H1 (cell line): ENCODE measurements at regions not wholly inside any gene's neighbourhood (a gene's known extent, or its start where the extent isn't known, plus 50 kb on each side); places are given as distances from the start of the nearest gene placed in this dataset.
A peak's percentile ranks its signal among the peaks of the same experiment; 100 is the strongest.

Experiments
- CTCF ChIA-PET: fragments of 300-600 bp; sonication (Branson Sonifier 250); formaldehyde crosslinking; loops from one replicate; lab custom pipeline; 2021; ENCODE audit not compliant: partially characterized antibody; lab: Charles Lee
- POLR2A ChIA-PET: fragments of 300-600 bp; sonication (Branson Sonifier 250); formaldehyde crosslinking; loops from one replicate; lab custom pipeline; 2021; ENCODE audit warnings: inconsistent platforms; ENCODE audit not compliant: partially characterized antibody; lab: Charles Lee
- DNase-seq, 2 experiments: peaks; one replicate each; pipeline versions ENCODE4 v3.0.0 to v3.0.0-alpha.2; 2010 to 2022; ENCODE audit warnings: low spot score in 2 of 2, low read depth in 1 of 2, mixed read lengths in 1 of 2
- FAIRE-seq: peaks from 2 replicates; lab custom pipeline; 2011; peaks lifted over from hg19 to GRCh38; lab: Jason Lieb, UNC
- H2AFZ ChIP-seq: 2 replicates; pipeline ENCODE4 v1.8.1; 2012; ENCODE audit warnings: low read length, inconsistent platforms
- H2AK5ac ChIP-seq: 2 replicates; pipeline ENCODE4 v1.6.1; 2013; ENCODE audit warnings: low read depth, low read length
- H2BK120ac ChIP-seq: replicated peaks from 2 replicates; pipeline ENCODE3; 2013; ENCODE audit warnings: low read depth, low read length, inconsistent platforms
- H2BK12ac ChIP-seq: 2 replicates; pipeline ENCODE4 v1.6.1; 2013; ENCODE audit warnings: low read depth, low read length
- H2BK15ac ChIP-seq: 2 replicates; pipeline ENCODE4 v1.6.1; 2013; ENCODE audit warnings: low read length
- H2BK20ac ChIP-seq: 2 replicates; pipeline ENCODE4 v1.6.1; 2013; ENCODE audit warnings: low read length
- H2BK5ac ChIP-seq: 2 replicates; pipeline ENCODE4 v1.6.1; 2013; ENCODE audit warnings: low read depth, low read length
- H3K14ac ChIP-seq: 2 replicates; pipeline ENCODE4 v1.6.1; 2013; ENCODE audit warnings: inconsistent platforms; ENCODE audit not compliant: insufficient read length
- H3K18ac ChIP-seq: 2 replicates; pipeline ENCODE4 v1.6.1; 2013; ENCODE audit warnings: low read length; ENCODE audit errors: extremely low read depth
- H3K23ac ChIP-seq: 2 replicates; pipeline ENCODE4 v1.6.1; 2013; ENCODE audit warnings: inconsistent platforms; ENCODE audit not compliant: insufficient read length
- H3K23me2 ChIP-seq: 2 replicates; pipeline ENCODE4 v1.6.1; 2013; ENCODE audit warnings: low read depth, low read length
- H3K27ac ChIP-seq: 2 replicates; pipeline ENCODE4 v1.6.1; 2011; ENCODE audit warnings: low read depth, low read length, inconsistent platforms
- H3K27me3 ChIP-seq, 4 experiments: replicated peaks in 1 of 4; 1 replicate in 1 of 4; 2 replicates in 3 of 4; pipeline versions ENCODE4 v1.6.1 to v1.8.1; 2011 to 2013; ENCODE audit warnings: low read length in 3 of 4, mild to moderate bottlenecking in 3 of 4, inconsistent platforms in 2 of 4, mixed read lengths in 2 of 4, moderate library complexity in 1 of 4; ENCODE audit not compliant: control insufficient read depth in 3 of 4, insufficient read depth in 3 of 4; ENCODE audit errors: extremely low read depth in 1 of 4
- H3K36me3 ChIP-seq, 4 experiments: 2 replicates each; pipeline versions ENCODE4 v1.6.1 to v1.8.1; 2011 to 2013; ENCODE audit warnings: mild to moderate bottlenecking in 4 of 4, low read length in 3 of 4, moderate library complexity in 2 of 4, control low read depth in 1 of 4, inconsistent platforms in 1 of 4; ENCODE audit not compliant: insufficient read depth in 4 of 4, control insufficient read depth in 2 of 4
- H3K4ac ChIP-seq: replicated peaks from 2 replicates; pipeline ENCODE3; 2013; ENCODE audit warnings: low read length, low read depth, mixed read lengths, inconsistent platforms; ENCODE audit not compliant: insufficient read length
- H3K4me1 ChIP-seq, 4 experiments: replicated peaks in 1 of 4; 1 replicate in 1 of 4; 2 replicates in 3 of 4; pipeline versions ENCODE4 v1.6.1 to v1.8.1; 2011 to 2013; ENCODE audit warnings: low read length in 3 of 4, inconsistent platforms in 2 of 4, mixed read lengths in 1 of 4; ENCODE audit not compliant: insufficient read depth in 4 of 4, control insufficient read depth in 3 of 4
- H3K4me2 ChIP-seq, 2 experiments: 2 replicates each; pipeline versions ENCODE4 v1.6.1 to v1.8.1; 2011 to 2013; ENCODE audit warnings: low read depth in 2 of 2, low read length in 2 of 2, control low read depth in 1 of 2, inconsistent platforms in 1 of 2, mild to moderate bottlenecking in 1 of 2; ENCODE audit not compliant: insufficient read depth in 1 of 2
- H3K4me3 ChIP-seq, 4 experiments: fragments of 200-600, 300-600 bp in 1 of 4; sonication (generic), shearing (Covaris generic), sonication (Bioruptor Twin) in 1 of 4; 2 replicates each; pipeline versions ENCODE4 v1.5.1 to v1.8.1; 2011 to 2016; ENCODE audit warnings: low read length in 4 of 4, low read depth in 3 of 4, control low read depth in 2 of 4, inconsistent platforms in 2 of 4, mild to moderate bottlenecking in 2 of 4, mixed read lengths in 1 of 4, moderate library complexity in 1 of 4; ENCODE audit not compliant: insufficient read depth in 2 of 4; ENCODE audit errors: extremely low read depth in 1 of 4
- H3K56ac ChIP-seq: replicated peaks from 2 replicates; pipeline ENCODE3; 2013; ENCODE audit warnings: low read depth, mild to moderate bottlenecking, mixed read lengths, low read length, inconsistent platforms; ENCODE audit not compliant: insufficient read length
- H3K79me1 ChIP-seq: 2 replicates; pipeline ENCODE4 v1.6.1; 2013; ENCODE audit warnings: low read depth, low read length, control low read depth
- H3K79me2 ChIP-seq, 2 experiments: 2 replicates each; pipeline versions ENCODE4 v1.6.1 to v1.8.1; 2012 to 2013; ENCODE audit warnings: low read length in 2 of 2, mild to moderate bottlenecking in 2 of 2, inconsistent platforms in 1 of 2; ENCODE audit not compliant: insufficient read depth in 2 of 2, control insufficient read depth in 1 of 2
- H3K9ac ChIP-seq, 4 experiments: replicated peaks in 1 of 4; 1 replicate in 1 of 4; 2 replicates in 3 of 4; pipeline versions ENCODE4 v1.6.1 to v1.8.1; 2011 to 2013; ENCODE audit warnings: low read depth in 3 of 4, low read length in 3 of 4, control low read depth in 2 of 4, mild to moderate bottlenecking in 2 of 4, moderate library complexity in 2 of 4, inconsistent platforms in 1 of 4; ENCODE audit errors: extremely low read depth in 1 of 4
- H3K9me3 ChIP-seq, 2 experiments: 2 replicates each; pipeline versions ENCODE4 v1.6.1 to v1.8.1; 2012 to 2013; ENCODE audit warnings: mild to moderate bottlenecking in 2 of 2, moderate library complexity in 2 of 2, control low read depth in 1 of 2, inconsistent platforms in 1 of 2, low read depth in 1 of 2, low read length in 1 of 2, mixed read lengths in 1 of 2; ENCODE audit not compliant: insufficient read depth in 2 of 2
- H4K20me1 ChIP-seq, 2 experiments: replicated peaks in 1 of 2; 2 replicates each; pipeline versions ENCODE3 to v1.8.1; 2011 to 2013; ENCODE audit warnings: inconsistent platforms in 2 of 2, low read length in 2 of 2, mild to moderate bottlenecking in 1 of 2; ENCODE audit not compliant: insufficient read depth in 2 of 2, control insufficient read depth in 1 of 2
- H4K5ac ChIP-seq: 2 replicates; pipeline ENCODE4 v1.6.1; 2013; ENCODE audit warnings: low read length, low read depth, mixed read lengths, inconsistent platforms; ENCODE audit not compliant: insufficient read length
- H4K8ac ChIP-seq: 2 replicates; pipeline ENCODE4 v1.8.0; 2013; ENCODE audit warnings: mild to moderate bottlenecking, moderate library complexity, low read length, inconsistent platforms; ENCODE audit not compliant: insufficient read depth; ENCODE audit errors: extremely low read depth
- H4K91ac ChIP-seq: replicated peaks from 2 replicates; pipeline ENCODE3; 2013; ENCODE audit warnings: low read length, mixed read lengths, inconsistent platforms; ENCODE audit not compliant: insufficient read length
- ASH2L ChIP-seq: fragments of 200-600, 300-600 bp; sonication (generic); IDR thresholded peaks from one replicate; pipeline ENCODE4 v1.7.1; 2017; ENCODE audit warnings: low read length
- ATF3 ChIP-seq: IDR thresholded peaks from 2 replicates; pipeline ENCODE4 v1.6.1; 2011; ENCODE audit warnings: low read depth, mild to moderate bottlenecking, low read length; ENCODE audit not compliant: insufficient read depth
- EP300 ChIP-seq, 2 experiments: IDR thresholded peaks; 1 replicate in 1 of 2; 2 replicates in 1 of 2; pipeline ENCODE4 v1.6.1; 2011 to 2012; ENCODE audit warnings: low read depth in 2 of 2, low read length in 2 of 2, mild to moderate bottlenecking in 2 of 2, borderline replicate concordance in 1 of 2, inconsistent platforms in 1 of 2, moderate library complexity in 1 of 2
- POU5F1 ChIP-seq: IDR thresholded peaks from 2 replicates; pipeline ENCODE4 v1.6.1; 2011; ENCODE audit warnings: low read depth, mild to moderate bottlenecking, low read length, moderate library complexity
- RFX5 ChIP-seq: IDR thresholded peaks from 2 replicates; pipeline ENCODE4 v1.6.1; 2011; ENCODE audit warnings: low read depth, low read length, improper control_type of control experiment, borderline replicate concordance
- SAP30 ChIP-seq: fragments of 300-600 bp; sonication (generic); IDR thresholded peaks from 2 replicates; pipeline ENCODE4 v1.7.1; 2012; ENCODE audit warnings: low read length, moderate library complexity, mild to moderate bottlenecking, inconsistent platforms; ENCODE audit not compliant: insufficient read depth, insufficient replicate concordance
- SRF ChIP-seq: IDR thresholded peaks from 2 replicates; pipeline ENCODE4 v1.6.1; 2011; ENCODE audit warnings: mild to moderate bottlenecking, low read depth, low read length, moderate library complexity
- WGBS, 2 experiments: shearing (Covaris generic) in 1 of 2; methylation state at CpG; one replicate each; pipeline versions ENCODE4 v1.1.6 to v1.1.7; 2013 to 2015; ENCODE audit warnings: low lambda C conversion rate in 2 of 2, mixed read lengths in 2 of 2, inconsistent platforms in 1 of 2, low coverage in 1 of 2, missing lambda C conversion rate in 1 of 2; ENCODE audit not compliant: insufficient replicate concordance in 2 of 2, insufficient coverage in 1 of 2, insufficient read length in 1 of 2; ENCODE audit errors: extremely low coverage in 1 of 2, missing lambda C conversion rate in 1 of 2; 5-methylcytosine and 5-hydroxymethylcytosine counted together

DNA sequence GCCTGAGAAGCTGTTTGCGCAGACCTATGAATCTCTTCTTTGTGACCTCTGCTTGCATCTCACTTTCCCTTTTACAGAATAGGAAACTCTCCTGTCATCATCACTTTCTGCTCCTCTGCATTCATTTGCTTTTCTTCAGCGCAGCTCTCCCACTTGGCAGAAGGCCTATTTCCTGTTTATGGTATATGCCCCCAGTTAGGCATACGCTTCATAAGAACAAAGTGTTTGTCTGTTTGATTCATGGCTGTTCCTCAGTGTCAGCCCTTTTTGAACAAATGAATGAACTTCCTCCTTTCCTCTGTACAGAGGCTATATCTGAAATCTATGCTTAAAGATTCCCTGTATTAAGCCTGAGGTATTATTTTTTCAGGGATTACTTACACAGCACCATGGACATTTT lies 1216.9 kb upstream of the GBE1 start:
- H3K4me1 ChIP-seq: peaks cover 0 to 4% (median 2%) of the 10 kb centered on the region in 4 experiments; a peak in 1 of 7 replicates
- H3K36me3 ChIP-seq: no peaks in the 10 kb centered on the region
- H3K4ac ChIP-seq: no peak overlapping the region
- ChIA-PET POLR2A (no interaction called here), CTCF (no interaction called here)
- H2BK5ac ChIP-seq: no peak overlapping the region
- FAIRE-seq (no peak), DNase-seq (no peak)
- no peaks in the 10 kb centered on the region for H3K79me2 ChIP-seq
- peak overlapping the region; percentile 26; the same call in 1 of the 2 replicates for H3K18ac ChIP-seq
- H3K23ac ChIP-seq: no peak overlapping the region
- no peaks in the 10 kb centered on the region for H4K20me1 ChIP-seq
- H3K56ac ChIP-seq: no peak overlapping the region
- H2BK20ac ChIP-seq: no peak overlapping the region
- H3K27me3 ChIP-seq: no peaks in the 10 kb centered on the region
- H4K5ac ChIP-seq: no peak overlapping the region
- H3K23me2 ChIP-seq: no peaks in the 10 kb centered on the region
- H4K8ac ChIP-seq: no peak overlapping the region
- 87% methylated on average over 3 of the region's 3 CpGs; no CpG with 5 or more reads in 1 of the 2 experiments for WGBS, 2 experiments
- H2AK5ac ChIP-seq: no peak overlapping the region
- peak overlapping the region in 1 of 2 experiments; percentile 13; a peak in 1 of 4 replicates for H3K4me2 ChIP-seq
- no peak overlapping the region for H3K27ac ChIP-seq
- H2BK120ac ChIP-seq: no peak overlapping the region
- no peak overlapping the region for H2BK15ac ChIP-seq
- no peaks in the 10 kb centered on the region for H3K9me3 ChIP-seq
- no peak overlapping the region; the same call in 1 of the 2 replicates for H2AFZ ChIP-seq
- no peaks in the 10 kb centered on the region for H3K79me1 ChIP-seq
- no peak overlapping the region for H3K14ac ChIP-seq
- no peak overlapping the region for H3K4me3 ChIP-seq
- TF ChIP-seq EP300 (IDR thresholded peaks at IDR 0.05; ENCODE audit: borderline replicate concordance in 1 of 2, low read depth in 2 of 2, low read length in 2 of 2): no peak
- TF ChIP-seq SAP30: no peak
- no peak for TF ChIP-seq RFX5
- no peak for TF ChIP-seq ASH2L
- TF ChIP-seq SRF: no peak
- TF ChIP-seq POU5F1: no peak
- TF ChIP-seq ATF3: no peak
- no peak overlapping the region for H2BK12ac ChIP-seq
- no peak overlapping the region for H4K91ac ChIP-seq
- no peak overlapping the region for H3K9ac ChIP-seq
